ENCODE measurements at regions not wholly inside any gene's neighbourhood (a gene's known extent, or its start where the extent isn't known, plus 50 kb on each side); places are given as distances from the start of the nearest gene placed in this dataset.

- WGBS, 2 donors = 91 to 93% methylated on average over 1 of the region's 1 CpG
- ATAC-seq (ENCODE audit: insufficient read depth, low FRiP score) = no peak
Measured at GRCh38 chr4:153945704-153946103, 156.8 kb upstream of the SFRP2 start.

GRCh38 chr4:153943738-153944415 is 155.0 kb upstream of the SFRP2 start:
- no peak for ATAC-seq (ENCODE audit: insufficient read depth, low FRiP score)
- TF ChIP-seq, protein P1, sequence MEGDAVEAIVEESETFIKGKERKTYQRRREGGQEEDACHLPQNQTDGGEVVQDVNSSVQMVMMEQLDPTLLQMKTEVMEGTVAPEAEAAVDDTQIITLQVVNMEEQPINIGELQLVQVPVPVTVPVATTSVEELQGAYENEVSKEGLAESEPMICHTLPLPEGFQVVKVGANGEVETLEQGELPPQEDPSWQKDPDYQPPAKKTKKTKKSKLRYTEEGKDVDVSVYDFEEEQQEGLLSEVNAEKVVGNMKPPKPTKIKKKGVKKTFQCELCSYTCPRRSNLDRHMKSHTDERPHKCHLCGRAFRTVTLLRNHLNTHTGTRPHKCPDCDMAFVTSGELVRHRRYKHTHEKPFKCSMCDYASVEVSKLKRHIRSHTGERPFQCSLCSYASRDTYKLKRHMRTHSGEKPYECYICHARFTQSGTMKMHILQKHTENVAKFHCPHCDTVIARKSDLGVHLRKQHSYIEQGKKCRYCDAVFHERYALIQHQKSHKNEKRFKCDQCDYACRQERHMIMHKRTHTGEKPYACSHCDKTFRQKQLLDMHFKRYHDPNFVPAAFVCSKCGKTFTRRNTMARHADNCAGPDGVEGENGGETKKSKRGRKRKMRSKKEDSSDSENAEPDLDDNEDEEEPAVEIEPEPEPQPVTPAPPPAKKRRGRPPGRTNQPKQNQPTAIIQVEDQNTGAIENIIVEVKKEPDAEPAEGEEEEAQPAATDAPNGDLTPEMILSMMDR (IDR thresholded peaks at IDR 0.05; ENCODE audit: control extremely low read depth, extremely low read depth) = no peak
- H3K27ac ChIP-seq (ENCODE audit: low read depth in 1 of 2, low read length in 1 of 2) = no peak overlapping the region

More at GRCh38 chr4:153945704-153946103, 156.8 kb upstream of the SFRP2 start:
- Histone ChIP-seq H3K27me3 (ENCODE audit: control insufficient read depth in 3 of 3, insufficient read depth in 3 of 3, low read length in 2 of 3) (no peaks in the 10 kb centered on the region), H3K4me3 (no peak overlapping the region), H3K36me3 (ENCODE audit: control insufficient read depth in 4 of 4, insufficient read depth in 4 of 4, low read length in 4 of 4) (no peaks in the 10 kb centered on the region), H3K27ac (ENCODE audit: low read depth in 1 of 2, low read length in 1 of 2) (no peak overlapping the region), H3K9me3 (ENCODE audit: control insufficient read depth in 4 of 4, insufficient read depth in 3 of 4, low read length in 3 of 4) (peaks cover 0 to 2% (median 0%) of the 10 kb centered on the region in 4 donors), H3K9ac (ENCODE audit: insufficient read depth in 1 of 2, low read length in 2 of 2) (no peak overlapping the region), H3K4me1 (ENCODE audit: control insufficient read depth in 5 of 5, insufficient read depth in 5 of 5, low read length in 5 of 5) (no peaks in the 10 kb centered on the region)
- DNase-seq = no peak
- TF ChIP-seq, protein P1 (IDR thresholded peaks at IDR 0.05; ENCODE audit: control extremely low read depth, extremely low read depth) = no peak

GRCh38 chr4:153940916-153941315 is 152.0 kb upstream of the SFRP2 start:
- 69 to 71% methylated on average over 4 of the region's 4 CpGs for WGBS, 2 donors
- Histone ChIP-seq H3K4me1 (ENCODE audit: control insufficient read depth in 5 of 5, insufficient read depth in 5 of 5, low read length in 5 of 5) (no peaks in the 10 kb centered on the region), H3K9me3 (ENCODE audit: control insufficient read depth in 4 of 4, insufficient read depth in 3 of 4, low read length in 3 of 4) (peaks cover 0 to 2% (median 0%) of the 10 kb centered on the region in 4 donors), H3K4me3 (no peak overlapping the region), H3K27ac (ENCODE audit: low read depth in 1 of 2, low read length in 1 of 2) (no peak overlapping the region), H3K27me3 (ENCODE audit: control insufficient read depth in 3 of 3, insufficient read depth in 3 of 3, low read length in 2 of 3) (no peaks in the 10 kb centered on the region), H3K9ac (ENCODE audit: insufficient read depth in 1 of 2, low read length in 2 of 2) (no peak overlapping the region), H3K36me3 (ENCODE audit: control insufficient read depth in 4 of 4, insufficient read depth in 4 of 4, low read length in 4 of 4) (no peaks in the 10 kb centered on the region)
- DNase-seq (no peak), ATAC-seq (ENCODE audit: insufficient read depth, low FRiP score) (no peak)
- TF ChIP-seq, protein P1 (IDR thresholded peaks at IDR 0.05; ENCODE audit: control extremely low read depth, extremely low read depth) = no peak

More at GRCh38 chr4:153943738-153944415, 155.0 kb upstream of the SFRP2 start:
- no peaks in the 10 kb centered on the region for H3K36me3 ChIP-seq (ENCODE audit: control insufficient read depth in 4 of 4, insufficient read depth in 4 of 4, low read length in 4 of 4)
- peaks cover 0 to 2% (median 0%) of the 10 kb centered on the region in 4 donors for H3K9me3 ChIP-seq (ENCODE audit: control insufficient read depth in 4 of 4, insufficient read depth in 3 of 4, low read length in 3 of 4)
- DNase-seq = no peak
- H3K27me3 ChIP-seq (ENCODE audit: control insufficient read depth in 3 of 3, insufficient read depth in 3 of 3, low read length in 2 of 3) = no peaks in the 10 kb centered on the region
- H3K4me3 ChIP-seq = no peak overlapping the region
- H3K9ac ChIP-seq (ENCODE audit: insufficient read depth in 1 of 2, low read length in 2 of 2) = no peak overlapping the region
- WGBS, 2 donors = 89 to 93% methylated on average over 1 of the region's 1 CpG
- H3K4me1 ChIP-seq (ENCODE audit: control insufficient read depth in 5 of 5, insufficient read depth in 5 of 5, low read length in 5 of 5) = no peaks in the 10 kb centered on the region
